HG03139 (cell line): ENCODE measurements at regions not wholly inside any gene's neighbourhood (a gene's known extent, or its start where the extent isn't known, plus 50 kb on each side); places are given as distances from the start of the nearest gene placed in this dataset.
"Not testable (repeated sequence)": the region's sequence is repeated elsewhere in the genome, so short reads cannot be mapped to it uniquely, and the experiment has no call there.

Experiments used
- ATAC-seq: cut with Tn5 transposase; IDR thresholded peaks from one replicate; pipeline ENCODE4 v1.9.1; 2021; ENCODE audit not compliant: unreplicated experiment

GRCh38 chr6:134585517-134585873 lies 267.6 kb upstream of the SGK1 start:
- no peak for ATAC-seq

GRCh38 chr6:134584847-134585516 lies 267.1 kb upstream of the SGK1 start:
- ATAC-seq, result no peak

- ATAC-seq, result no peak
These were observed 260.1 kb upstream of the SGK1 start for GRCh38 chr6:134577998-134578397.

GRCh38 chr6:134575221-134575620 lies 257.3 kb upstream of the SGK1 start:
- no peak for ATAC-seq

- ATAC-seq, result no peak
These were observed 256.6 kb upstream of the SGK1 start for GRCh38 chr6:134574491-134574890.

- not testable (repeated sequence) for ATAC-seq
These were observed 252.1 kb upstream of the SGK1 start for GRCh38 chr6:134569996-134570395.

GRCh38 chr6:134564705-134565104 lies 246.8 kb upstream of the SGK1 start:
- ATAC-seq, result no peak

GRCh38 chr6:134560019-134560418 lies 242.1 kb upstream of the SGK1 start:
- ATAC-seq, result no peak

GRCh38 chr6:134557509-134557908 lies 239.6 kb upstream of the SGK1 start:
- ATAC-seq, result no peak

- no peak for ATAC-seq
These were observed 237.8 kb upstream of the SGK1 start for GRCh38 chr6:134555672-134556071.

GRCh38 chr6:134553936-134554335 lies 236.0 kb upstream of the SGK1 start:
- ATAC-seq, result no peak

- ATAC-seq, result no peak
These were observed 233.5 kb upstream of the SGK1 start for GRCh38 chr6:134551245-134551960.

GRCh38 chr6:134550604-134551003 lies 232.7 kb upstream of the SGK1 start:
- no peak for ATAC-seq

GRCh38 chr6:134549854-134550253 lies 231.9 kb upstream of the SGK1 start:
- no peak for ATAC-seq

GRCh38 chr6:134546962-134547645 lies 229.2 kb upstream of the SGK1 start:
- ATAC-seq, result no peak

- ATAC-seq, result no peak
These were observed 226.8 kb upstream of the SGK1 start for GRCh38 chr6:134544737-134545136.

- ATAC-seq, result no peak
These were observed 225.2 kb upstream of the SGK1 start for GRCh38 chr6:134543128-134543527.

GRCh38 chr6:134541001-134541400 lies 223.1 kb upstream of the SGK1 start:
- ATAC-seq, result no peak

- no peak for ATAC-seq
These were observed 222.0 kb upstream of the SGK1 start for GRCh38 chr6:134539865-134540323.

GRCh38 chr6:134537765-134538164 lies 219.9 kb upstream of the SGK1 start:
- ATAC-seq, result not testable (repeated sequence)

GRCh38 chr6:134537146-134537555 lies 219.2 kb upstream of the SGK1 start:
- no peak for ATAC-seq

GRCh38 chr6:134535831-134536230 lies 217.9 kb upstream of the SGK1 start:
- no peak for ATAC-seq
